ENCODE measurements at regions not wholly inside any gene's neighbourhood (a gene's known extent, or its start where the extent isn't known, plus 50 kb on each side); places are given as distances from the start of the nearest gene placed in this dataset.

DNA sequence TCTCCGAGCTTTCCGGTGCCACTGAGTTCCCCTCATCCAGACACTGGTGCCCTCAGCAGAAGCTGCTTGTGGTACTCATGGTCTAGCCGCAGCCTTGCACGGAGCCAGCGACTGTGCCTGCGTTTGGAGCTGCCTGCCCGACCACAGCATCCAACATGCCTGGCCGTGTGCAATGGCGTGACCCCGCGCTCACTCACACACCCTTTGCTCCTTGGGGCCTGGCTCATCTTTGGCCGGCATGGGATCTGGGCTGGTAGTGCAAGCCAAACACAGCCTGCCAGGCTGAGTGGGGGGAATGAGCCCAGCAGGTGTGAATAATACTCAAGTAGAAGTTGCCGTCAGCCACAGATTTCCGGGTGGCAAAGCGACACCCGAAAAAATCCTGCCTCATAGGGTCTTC lies 1178.7 kb upstream of the GBE1 start:
- peaks cover 11% of the 10 kb centered on the region for H3K9me3 Mint-ChIP-seq
- no peaks in the 10 kb centered on the region for H3K36me3 Mint-ChIP-seq (ENCODE audit: low read depth)
- no peaks in the 10 kb centered on the region for H3K4me1 Mint-ChIP-seq
- no peak for ATAC-seq (replicated peaks)
- no peak overlapping the region for H3K4me3 Mint-ChIP-seq
- H3K27ac Mint-ChIP-seq, result no peak overlapping the region
- no peaks in the 10 kb centered on the region for H3K27me3 Mint-ChIP-seq

DNA sequence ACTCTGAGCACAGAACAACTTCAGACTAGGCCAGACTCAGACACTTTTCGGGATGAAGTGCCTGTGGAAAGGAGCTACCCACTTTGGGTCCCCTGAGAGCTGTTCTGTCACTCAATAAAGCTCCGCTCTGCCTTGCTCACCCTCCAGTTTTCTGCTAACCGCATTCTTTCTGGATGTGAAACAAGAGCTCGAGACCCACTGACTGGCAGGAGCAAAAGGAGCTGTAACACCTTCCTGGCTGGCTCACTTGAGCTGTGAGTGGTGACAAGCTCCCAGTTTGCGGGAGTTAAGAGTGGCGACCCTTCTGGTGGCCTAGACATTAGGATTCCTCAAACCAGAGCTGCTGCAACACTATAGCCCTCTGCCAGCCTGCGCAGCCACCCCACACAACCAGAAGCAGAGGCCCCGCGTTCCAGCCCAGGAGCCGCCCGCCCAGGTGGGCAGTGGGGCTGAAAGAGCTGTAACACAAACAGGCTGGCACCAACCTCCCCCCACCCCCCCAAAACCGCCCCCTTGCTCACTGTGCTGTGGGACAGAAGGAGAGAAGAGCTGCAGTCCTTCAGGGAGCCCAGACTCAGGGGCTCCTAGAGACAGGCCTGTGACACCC lies 1178.1 kb upstream of the GBE1 start:
- H3K9me3 Mint-ChIP-seq, result peaks cover 8% of the 10 kb centered on the region
- H3K4me1 Mint-ChIP-seq, result no peaks in the 10 kb centered on the region
- H3K4me3 Mint-ChIP-seq, result no peak overlapping the region
- H3K27me3 Mint-ChIP-seq, result no peaks in the 10 kb centered on the region
- no peak for ATAC-seq (replicated peaks)
- H3K36me3 Mint-ChIP-seq (ENCODE audit: low read depth), result no peaks in the 10 kb centered on the region
- H3K27ac Mint-ChIP-seq, result no peak overlapping the region

DNA sequence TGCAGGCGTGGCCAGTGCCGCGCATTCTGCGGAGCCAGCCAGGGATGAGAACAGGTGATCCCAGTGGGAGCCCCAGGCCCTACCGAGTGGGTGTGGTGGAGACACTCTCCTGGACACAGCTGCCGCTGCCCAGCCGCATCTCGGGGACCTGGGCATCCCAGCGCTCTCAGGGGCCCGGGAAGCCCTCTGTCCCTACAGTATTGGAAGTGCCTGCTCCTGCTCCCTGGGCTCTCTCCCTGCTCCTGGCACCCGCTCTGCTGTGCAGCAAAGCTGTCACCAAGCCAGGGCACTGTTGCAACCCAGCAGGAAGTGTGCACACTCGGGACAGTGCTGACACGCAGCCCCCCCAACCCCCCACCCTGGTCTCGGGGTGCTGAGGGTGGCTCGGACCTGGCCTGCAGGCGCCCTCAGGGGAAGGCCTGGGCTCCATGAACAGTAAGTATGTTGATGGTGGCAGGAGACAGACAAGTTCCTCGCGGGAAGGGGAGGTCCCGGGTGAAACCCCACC lies 1177.4 kb upstream of the GBE1 start:
- H3K4me1 Mint-ChIP-seq, result no peaks in the 10 kb centered on the region
- H3K4me3 Mint-ChIP-seq, result no peak overlapping the region
- H3K27ac Mint-ChIP-seq, result no peak overlapping the region
- H3K36me3 Mint-ChIP-seq (ENCODE audit: low read depth), result no peaks in the 10 kb centered on the region
- ATAC-seq (replicated peaks), result no peak
- peaks cover under 1% of the 10 kb centered on the region for H3K9me3 Mint-ChIP-seq
- no peaks in the 10 kb centered on the region for H3K27me3 Mint-ChIP-seq

DNA sequence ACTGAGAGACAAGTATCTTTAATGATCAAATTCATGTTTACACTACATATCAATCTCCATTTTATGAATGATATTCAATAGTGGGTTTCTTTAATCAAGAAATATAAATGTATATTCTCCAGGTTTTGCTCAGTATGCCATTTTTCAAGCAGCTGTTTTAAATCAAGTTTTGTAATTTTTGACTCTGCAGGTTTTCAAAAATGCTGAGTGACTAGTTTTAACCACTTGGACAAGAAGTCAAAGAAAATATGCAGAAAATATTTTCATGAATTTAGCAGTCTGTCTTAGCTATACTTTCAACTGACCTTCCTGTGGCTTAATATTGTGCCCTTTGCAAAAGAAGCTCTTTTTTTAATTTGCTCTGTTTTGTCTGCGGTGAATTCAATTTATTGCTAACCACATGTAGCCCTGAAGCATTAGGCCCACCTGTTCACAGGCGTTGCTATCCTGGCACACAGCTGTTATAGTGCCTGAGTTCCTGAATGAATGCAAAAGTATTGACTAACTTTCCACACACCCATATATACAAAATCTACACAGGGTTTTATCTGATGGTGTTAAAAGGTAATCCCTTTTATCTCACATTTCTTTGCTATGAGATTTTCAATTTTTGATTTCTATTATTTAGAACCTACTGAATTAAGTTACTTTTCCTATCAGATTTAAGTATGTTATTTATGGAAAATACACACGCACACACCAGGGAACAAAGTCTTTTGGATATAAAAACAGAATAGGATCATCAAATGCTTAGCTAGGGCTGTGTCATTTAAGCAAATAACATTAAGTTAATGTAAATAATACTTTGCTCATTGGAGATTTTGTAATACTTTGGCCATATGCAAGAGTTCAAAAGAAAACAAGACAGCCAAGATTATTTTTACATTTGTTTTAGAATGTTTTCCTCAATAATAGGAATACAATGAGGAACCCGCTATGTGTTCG lies 1166.1 kb upstream of the GBE1 start:
- no peaks in the 10 kb centered on the region for H3K27me3 Mint-ChIP-seq
- no peak overlapping the region for H3K4me3 Mint-ChIP-seq
- no peaks in the 10 kb centered on the region for H3K4me1 Mint-ChIP-seq
- no peaks in the 10 kb centered on the region for H3K9me3 Mint-ChIP-seq
- H3K27ac Mint-ChIP-seq, result no peak overlapping the region
- no peaks in the 10 kb centered on the region for H3K36me3 Mint-ChIP-seq (ENCODE audit: low read depth)
- no peak for ATAC-seq (replicated peaks)

DNA sequence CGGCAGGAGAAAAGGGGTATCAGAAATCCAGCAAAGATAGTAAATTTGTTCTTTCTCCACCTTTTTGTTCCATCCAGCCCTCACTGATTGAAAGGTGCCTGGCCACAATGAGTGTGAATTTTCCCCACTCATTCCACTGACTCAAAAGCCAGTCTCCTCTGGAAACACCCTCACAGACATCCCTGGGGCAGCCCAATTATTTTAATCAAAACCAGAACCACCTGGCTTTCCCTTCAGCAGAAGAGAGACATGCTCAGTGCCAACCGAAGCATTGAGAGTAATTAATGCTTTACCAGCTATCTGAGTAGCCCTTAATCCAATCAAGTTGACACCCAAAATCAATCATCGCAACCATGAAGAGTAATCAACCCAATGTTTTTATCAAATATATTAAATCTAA lies 1129.6 kb upstream of the GBE1 start:
- ATAC-seq (replicated peaks), result no peak
- H3K36me3 Mint-ChIP-seq (ENCODE audit: low read depth), result no peaks in the 10 kb centered on the region
- peaks cover 10% of the 10 kb centered on the region for H3K9me3 Mint-ChIP-seq
- H3K27ac Mint-ChIP-seq, result no peak overlapping the region
- no peak overlapping the region for H3K4me3 Mint-ChIP-seq
- no peaks in the 10 kb centered on the region for H3K27me3 Mint-ChIP-seq
- no peaks in the 10 kb centered on the region for H3K4me1 Mint-ChIP-seq

DNA sequence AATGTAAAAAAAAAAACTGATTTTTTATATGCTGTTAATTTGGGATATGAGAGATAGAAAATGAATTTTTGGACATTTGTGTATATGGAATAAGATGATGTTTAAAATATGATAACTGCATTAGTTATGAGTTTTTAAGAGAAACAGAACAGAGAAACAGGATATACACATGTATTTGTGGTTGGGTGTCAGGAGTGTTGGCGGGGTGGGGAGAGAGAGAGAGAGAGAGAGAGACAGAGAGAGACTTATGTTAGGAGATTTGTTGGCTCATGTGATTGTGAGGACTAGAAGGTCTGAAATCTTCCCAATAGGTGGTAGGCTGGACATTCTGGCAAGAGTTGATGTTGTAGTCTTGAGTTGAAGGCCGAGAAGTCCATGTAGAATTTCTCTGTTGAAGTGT lies 1121.6 kb upstream of the GBE1 start:
- Mint-ChIP-seq H3K36me3 (ENCODE audit: low read depth) (no peaks in the 10 kb centered on the region), H3K9me3 (peaks cover 9% of the 10 kb centered on the region), H3K27ac (no peak overlapping the region), H3K4me1 (no peaks in the 10 kb centered on the region), H3K4me3 (no peak overlapping the region), H3K27me3 (no peaks in the 10 kb centered on the region)
- no peak for ATAC-seq (replicated peaks)

DNA sequence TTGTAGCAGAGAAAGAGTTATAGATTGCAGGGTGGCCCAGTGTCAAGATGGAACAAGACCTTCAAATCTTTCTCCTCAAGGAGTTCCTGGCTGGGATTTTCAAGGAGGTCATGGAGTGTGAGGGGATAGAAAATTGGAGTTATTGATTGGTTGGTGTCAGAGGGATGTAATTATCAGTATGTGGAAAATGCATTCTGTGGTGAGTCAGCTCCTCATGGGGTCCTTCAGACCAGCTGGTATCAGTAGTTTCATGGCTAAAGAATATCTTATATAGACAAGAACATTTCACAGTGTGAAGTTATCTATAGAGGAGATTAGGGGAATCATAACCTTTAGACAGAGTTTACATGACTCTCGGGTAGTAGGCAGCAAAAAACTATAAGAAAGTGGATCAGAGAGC lies 1114.0 kb upstream of the GBE1 start:
- ATAC-seq (replicated peaks), result no peak
- Mint-ChIP-seq H3K4me3 (no peak overlapping the region), H3K36me3 (ENCODE audit: low read depth) (no peaks in the 10 kb centered on the region), H3K27ac (no peak overlapping the region), H3K27me3 (no peaks in the 10 kb centered on the region), H3K4me1 (no peaks in the 10 kb centered on the region), H3K9me3 (peaks cover 4% of the 10 kb centered on the region)

DNA sequence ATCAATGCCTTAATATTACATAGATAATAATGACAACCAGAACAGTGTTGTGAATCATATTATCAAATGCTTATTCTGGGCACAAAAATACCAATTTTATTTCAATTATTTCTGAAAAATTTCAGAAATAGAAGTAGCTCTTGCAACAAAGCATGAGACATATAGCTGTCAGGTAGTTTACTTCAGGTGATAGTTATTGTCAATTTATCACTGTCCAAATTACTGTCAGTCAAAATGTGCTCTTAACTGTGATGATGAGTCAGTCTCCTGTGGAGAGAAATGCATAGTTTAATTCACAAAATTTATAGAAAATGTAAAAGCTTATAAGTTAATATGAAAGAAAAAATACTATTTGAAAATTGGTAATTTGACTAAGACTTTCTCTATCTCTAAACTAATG lies 1078.4 kb upstream of the GBE1 start:
- H3K9me3 Mint-ChIP-seq, result peaks cover 15% of the 10 kb centered on the region
- no peaks in the 10 kb centered on the region for H3K36me3 Mint-ChIP-seq (ENCODE audit: low read depth)
- no peaks in the 10 kb centered on the region for H3K4me1 Mint-ChIP-seq

DNA sequence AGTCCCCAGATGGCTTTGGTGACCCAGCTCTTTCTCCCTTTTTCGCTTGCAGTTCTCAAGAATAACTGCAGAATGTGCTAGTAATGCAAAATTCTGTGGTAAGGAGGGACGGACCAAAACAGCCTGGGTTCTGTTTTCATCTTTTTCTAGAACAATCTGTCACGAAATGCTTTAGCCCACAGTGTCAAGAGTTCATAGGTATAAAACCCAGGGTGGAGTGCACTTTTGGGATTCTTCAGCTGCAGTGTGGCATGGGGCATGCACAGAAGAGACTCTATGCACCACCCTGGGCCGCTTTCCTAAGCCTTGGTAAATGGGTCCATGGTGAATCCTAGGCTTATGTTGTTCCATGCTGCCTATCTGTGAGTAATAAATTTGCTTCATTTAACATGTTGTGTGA lies 1072.7 kb upstream of the GBE1 start:
- H3K4me1 Mint-ChIP-seq, result no peaks in the 10 kb centered on the region
- no peaks in the 10 kb centered on the region for H3K27me3 Mint-ChIP-seq
- no peaks in the 10 kb centered on the region for H3K36me3 Mint-ChIP-seq (ENCODE audit: low read depth)
- no peak overlapping the region for H3K4me3 Mint-ChIP-seq
- H3K27ac Mint-ChIP-seq, result no peak overlapping the region
- peaks cover 7% of the 10 kb centered on the region for H3K9me3 Mint-ChIP-seq
- no peak for ATAC-seq (replicated peaks)

More for the DNA sequence above, 1078.4 kb upstream of the GBE1 start:
- ATAC-seq (replicated peaks), result no peak
- Mint-ChIP-seq H3K27me3 (no peaks in the 10 kb centered on the region), H3K4me3 (no peak overlapping the region), H3K27ac (no peak overlapping the region)

DNA sequence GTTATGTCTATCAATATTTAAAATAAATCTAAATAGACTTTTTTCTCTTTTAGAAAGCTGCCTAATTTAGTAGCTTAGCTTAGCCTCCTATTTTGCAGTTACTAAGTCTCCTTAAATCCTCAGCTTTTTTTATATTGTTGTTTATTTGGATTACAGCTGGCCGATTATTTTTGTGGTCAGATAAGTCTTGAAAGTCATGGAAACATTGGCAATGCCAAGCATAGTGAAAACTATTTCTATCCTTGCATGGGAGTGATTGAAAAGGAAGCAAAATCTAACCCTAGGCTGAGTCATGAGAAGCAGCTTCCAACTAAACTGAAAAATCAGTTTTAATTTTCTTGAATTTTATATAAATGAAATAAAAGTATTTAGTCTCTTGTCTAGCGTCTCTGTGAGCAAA lies 1063.0 kb upstream of the GBE1 start:
- no peak overlapping the region for H3K27ac Mint-ChIP-seq
- ATAC-seq (replicated peaks), result no peak
- no peaks in the 10 kb centered on the region for H3K27me3 Mint-ChIP-seq
- no peaks in the 10 kb centered on the region for H3K4me1 Mint-ChIP-seq
- no peak overlapping the region for H3K4me3 Mint-ChIP-seq
- peaks cover 7% of the 10 kb centered on the region for H3K9me3 Mint-ChIP-seq
- H3K36me3 Mint-ChIP-seq (ENCODE audit: low read depth), result no peaks in the 10 kb centered on the region

DNA sequence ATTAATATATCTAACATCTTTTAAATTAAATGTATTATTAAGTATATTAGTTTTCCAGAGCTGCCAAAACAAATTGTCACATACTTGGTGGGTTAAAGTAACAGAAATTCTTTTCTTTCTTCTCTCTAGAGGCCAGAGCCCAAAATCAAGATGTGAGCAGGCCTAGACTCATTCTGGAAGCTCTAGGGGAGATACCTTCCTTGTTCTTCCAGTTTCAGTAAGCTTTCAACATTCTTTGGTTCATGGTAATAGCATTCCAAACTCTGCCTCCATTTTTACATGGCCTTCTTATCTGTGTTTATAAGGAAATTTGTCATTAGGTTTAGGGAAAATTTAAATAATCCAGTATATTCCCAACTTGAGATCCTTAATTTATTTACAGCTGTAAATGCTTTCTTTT lies 1054.6 kb upstream of the GBE1 start:
- Mint-ChIP-seq H3K9me3 (peaks cover 17% of the 10 kb centered on the region), H3K4me1 (no peaks in the 10 kb centered on the region), H3K36me3 (ENCODE audit: low read depth) (no peaks in the 10 kb centered on the region), H3K4me3 (no peak overlapping the region), H3K27ac (no peak overlapping the region), H3K27me3 (no peaks in the 10 kb centered on the region)
- no peak for ATAC-seq (replicated peaks)

DNA sequence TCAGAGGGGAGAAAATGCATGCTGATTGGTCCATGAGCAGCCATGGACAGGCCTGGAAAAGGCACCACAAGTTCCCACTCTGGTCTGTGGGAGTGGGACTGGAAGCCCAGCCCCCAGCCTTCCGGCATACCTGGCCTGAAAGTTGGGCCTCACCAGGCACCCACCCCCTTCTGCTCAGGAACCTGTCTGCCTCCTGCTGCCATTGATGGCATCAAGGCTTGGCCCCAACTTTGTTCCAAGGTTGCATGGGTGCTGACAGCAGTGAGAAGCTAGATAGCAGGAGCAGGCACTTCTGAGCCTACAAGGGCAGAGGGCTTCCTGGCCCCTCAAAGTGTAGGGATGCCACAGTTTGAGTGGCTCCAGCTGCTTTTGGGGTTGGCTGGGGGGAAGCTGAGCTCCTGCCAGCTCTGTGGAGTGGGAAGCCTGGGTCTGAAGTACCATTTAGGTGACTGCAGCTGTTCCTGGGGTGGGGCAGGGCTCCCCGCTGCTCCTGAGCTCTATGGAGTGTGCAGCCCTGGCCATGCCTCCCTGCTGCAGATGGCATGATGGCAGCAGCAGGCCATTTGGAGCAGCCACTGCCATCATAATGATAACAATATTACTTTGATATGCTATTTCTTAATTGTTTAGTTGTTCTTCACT lies 1054.1 kb upstream of the GBE1 start:
- Mint-ChIP-seq H3K27ac (no peak overlapping the region), H3K36me3 (ENCODE audit: low read depth) (no peaks in the 10 kb centered on the region), H3K9me3 (peaks cover 16% of the 10 kb centered on the region), H3K4me1 (no peaks in the 10 kb centered on the region), H3K4me3 (no peak overlapping the region), H3K27me3 (no peaks in the 10 kb centered on the region)
- no peak for ATAC-seq (replicated peaks)

DNA sequence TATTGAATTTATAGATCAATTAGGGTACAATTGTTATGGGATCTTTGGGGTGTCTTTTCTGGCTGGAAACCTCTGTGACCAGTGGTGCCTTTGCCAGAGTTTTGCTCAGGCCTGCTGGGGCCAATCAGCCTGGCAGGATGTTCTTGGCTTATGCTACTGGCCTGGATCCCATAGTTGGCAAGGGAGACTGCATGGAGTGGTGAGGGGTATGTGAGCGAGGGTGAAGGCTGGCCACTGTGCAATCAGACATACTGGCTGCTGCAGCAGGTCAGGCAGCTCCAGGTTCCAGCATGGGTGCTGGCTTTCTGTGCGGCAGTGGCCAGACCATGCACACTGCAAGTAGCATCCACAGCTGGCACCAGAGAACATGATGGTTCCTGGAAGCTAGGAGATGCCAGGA lies 1053.2 kb upstream of the GBE1 start:
- H3K36me3 Mint-ChIP-seq (ENCODE audit: low read depth), result no peaks in the 10 kb centered on the region
- H3K4me1 Mint-ChIP-seq, result no peaks in the 10 kb centered on the region
- peaks cover 13% of the 10 kb centered on the region for H3K9me3 Mint-ChIP-seq
- ATAC-seq (replicated peaks), result no peak
- no peak overlapping the region for H3K4me3 Mint-ChIP-seq
- no peak overlapping the region for H3K27ac Mint-ChIP-seq
- H3K27me3 Mint-ChIP-seq, result no peaks in the 10 kb centered on the region

DNA sequence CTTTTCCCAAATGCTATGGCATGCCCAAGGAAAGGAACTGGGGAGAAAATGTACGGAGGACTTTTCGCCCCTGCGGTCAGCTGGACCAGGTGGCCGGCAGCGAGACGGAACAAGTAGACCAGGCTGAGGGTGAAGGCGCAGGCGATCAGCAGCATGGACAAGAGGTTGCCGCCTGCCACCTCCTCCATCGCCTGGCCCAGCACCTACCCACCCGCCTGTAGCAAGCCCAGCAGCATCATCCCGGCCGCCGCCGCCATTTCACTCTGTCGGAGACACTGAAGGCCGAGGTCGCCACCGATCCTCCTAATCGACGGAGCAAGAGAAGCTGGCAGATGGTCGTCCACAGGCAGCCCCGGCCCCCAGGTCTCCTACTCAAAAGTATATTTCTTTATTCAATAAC lies 1046.3 kb upstream of the GBE1 start:
- H3K9me3 Mint-ChIP-seq, result peaks cover 14% of the 10 kb centered on the region
- H3K27ac Mint-ChIP-seq, result no peak overlapping the region
- ATAC-seq (replicated peaks), result no peak

DNA sequence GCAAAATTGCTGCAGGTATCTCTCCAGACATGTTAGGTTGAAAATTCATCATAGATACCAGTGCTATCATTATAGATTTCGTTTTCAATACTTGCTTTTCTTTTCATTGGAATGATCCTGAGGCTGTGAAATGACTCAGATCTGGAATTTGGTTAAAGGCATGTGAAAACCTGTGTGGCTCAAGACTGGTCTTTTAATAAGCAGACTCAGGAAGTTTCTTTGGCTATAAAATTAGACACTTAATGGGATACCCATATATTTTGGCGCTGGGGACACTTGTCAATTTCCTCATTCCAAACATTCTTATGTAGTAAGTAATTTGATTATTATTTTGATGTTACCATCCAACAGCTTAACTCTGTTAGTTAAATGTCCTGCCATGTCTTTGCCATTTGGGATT lies 1041.1 kb upstream of the GBE1 start:
- ATAC-seq (replicated peaks), result no peak
- Mint-ChIP-seq H3K27me3 (no peaks in the 10 kb centered on the region), H3K4me3 (no peak overlapping the region), H3K36me3 (ENCODE audit: low read depth) (no peaks in the 10 kb centered on the region), H3K9me3 (peaks cover 3% of the 10 kb centered on the region), H3K27ac (no peak overlapping the region), H3K4me1 (no peaks in the 10 kb centered on the region)

More for the DNA sequence above, 1046.3 kb upstream of the GBE1 start:
- Mint-ChIP-seq H3K4me1 (no peaks in the 10 kb centered on the region), H3K36me3 (ENCODE audit: low read depth) (no peaks in the 10 kb centered on the region), H3K4me3 (no peak overlapping the region), H3K27me3 (no peaks in the 10 kb centered on the region)
